ENCODE measurements at regions not wholly inside any gene's neighbourhood (a gene's known extent, or its start where the extent isn't known, plus 50 kb on each side); places are given as distances from the start of the nearest gene placed in this dataset.

GRCh38 chr6:92806254-92806653 lies 613.1 kb downstream of the EPHA7 start:
- DNase-seq: no peak

GRCh38 chr6:92791403-92791802 lies 628.0 kb downstream of the EPHA7 start:
- DNase-seq: no peak

DNA sequence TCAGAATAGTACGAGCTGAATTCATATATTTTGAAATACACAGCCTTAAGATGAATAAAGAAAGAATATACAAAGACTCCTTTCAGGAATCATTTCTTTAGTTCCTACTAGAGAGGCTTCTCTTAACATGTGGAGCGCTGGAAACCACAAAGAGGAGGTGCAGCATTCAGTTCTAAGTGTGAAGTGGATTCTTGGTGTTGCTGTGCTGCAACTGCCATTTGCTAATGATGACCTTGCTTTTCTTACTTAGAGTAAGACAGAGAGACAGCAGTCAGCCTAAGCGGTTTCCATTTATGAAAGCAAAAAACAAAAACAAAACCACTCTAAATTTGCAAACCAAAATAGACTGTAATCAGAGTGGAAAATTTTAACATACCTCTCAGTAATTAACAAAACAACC lies 629.0 kb downstream of the EPHA7 start:
- peak; percentile 70 for DNase-seq

DNA sequence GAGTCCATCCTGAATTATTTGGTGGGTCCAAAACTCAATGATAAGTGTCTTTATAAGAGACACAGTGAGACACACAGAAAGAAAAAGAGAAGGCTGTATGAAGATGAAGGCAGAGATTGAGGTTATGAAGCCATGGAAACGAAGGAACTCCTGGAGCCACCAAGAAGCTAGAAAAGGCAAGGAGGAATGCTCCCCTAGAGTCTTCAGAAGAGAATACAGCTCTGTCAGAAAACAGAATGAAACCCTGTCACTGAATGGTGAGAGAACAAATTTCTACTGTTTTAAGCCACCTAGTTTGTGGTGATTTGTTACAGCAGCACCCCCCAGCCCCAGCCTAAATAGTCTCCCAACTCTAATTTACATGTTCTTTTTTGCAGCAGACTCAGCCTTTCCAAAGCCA lies 635.1 kb downstream of the EPHA7 start:
- no peak for DNase-seq

GRCh38 chr6:92779746-92780145 lies 639.6 kb downstream of the EPHA7 start:
- peak; percentile 98 for DNase-seq

GRCh38 chr6:92777146-92777740 lies 642.1 kb downstream of the EPHA7 start:
- peak; percentile 70 for DNase-seq

- no peak for DNase-seq
Observed at GRCh38 chr6:92770540-92770939, 648.8 kb downstream of the EPHA7 start.

DNA sequence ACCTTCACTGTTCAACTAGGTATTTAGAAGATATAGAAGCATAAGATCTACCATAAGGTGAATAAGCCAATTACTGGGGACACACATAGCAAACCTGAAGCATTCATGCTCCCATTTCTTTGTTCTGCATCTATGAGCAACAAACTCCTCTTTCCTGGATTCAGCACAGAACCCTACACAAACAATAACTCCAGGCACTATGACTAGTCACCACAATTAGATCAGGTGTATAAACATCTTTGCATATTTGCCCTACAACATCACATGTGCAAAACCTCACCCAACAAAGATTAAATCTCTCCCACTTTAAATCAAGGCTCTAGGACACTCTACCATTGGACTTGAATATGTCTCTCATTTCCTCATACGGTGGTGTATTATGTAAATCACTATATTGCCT lies 652.3 kb downstream of the EPHA7 start:
- no peak for DNase-seq

- no peak for DNase-seq
Observed at GRCh38 chr6:92763680-92764079, 655.7 kb downstream of the EPHA7 start.

DNA sequence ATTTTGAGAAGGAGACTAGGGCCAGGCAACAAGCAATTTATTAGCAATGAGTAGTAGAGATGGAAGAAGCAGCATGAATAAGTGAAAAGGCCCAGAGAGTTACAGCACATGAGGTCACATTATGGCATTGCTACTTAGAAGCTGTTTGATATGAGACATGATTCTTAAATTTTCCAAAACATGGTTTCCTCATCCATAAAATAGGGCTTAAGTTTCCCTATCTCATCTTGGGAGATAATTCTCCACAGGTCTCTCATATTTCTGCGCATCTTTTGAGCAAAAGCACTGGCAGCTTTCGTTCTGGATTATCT lies 656.1 kb downstream of the EPHA7 start:
- no peak for DNase-seq

GRCh38 chr6:92762443-92763273 lies 656.7 kb downstream of the EPHA7 start:
- DNase-seq: no peak

GRCh38 chr6:92759178-92759577 lies 660.2 kb downstream of the EPHA7 start:
- DNase-seq: no peak

DNA sequence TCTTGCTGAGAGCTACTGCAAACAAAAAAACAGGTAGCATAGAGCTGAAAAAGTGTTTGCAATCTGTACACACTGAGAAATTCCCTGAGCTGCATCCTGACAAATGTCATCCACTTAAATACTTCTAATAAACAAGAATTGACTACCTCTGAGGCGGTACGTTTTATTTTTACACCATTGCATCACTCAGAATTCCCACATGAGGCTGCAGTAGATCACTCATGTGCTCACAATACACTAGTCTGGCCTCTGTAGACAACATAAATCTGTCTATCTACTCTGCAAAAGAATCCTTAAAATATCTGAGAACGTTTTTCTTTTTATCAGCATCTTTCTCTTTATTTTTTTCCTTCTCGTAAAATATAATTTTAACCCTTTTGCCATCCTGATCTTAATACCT lies 661.4 kb downstream of the EPHA7 start:
- no peak for DNase-seq

- DNase-seq: no peak
Observed at GRCh38 chr6:92756912-92757311, 662.4 kb downstream of the EPHA7 start.

DNA sequence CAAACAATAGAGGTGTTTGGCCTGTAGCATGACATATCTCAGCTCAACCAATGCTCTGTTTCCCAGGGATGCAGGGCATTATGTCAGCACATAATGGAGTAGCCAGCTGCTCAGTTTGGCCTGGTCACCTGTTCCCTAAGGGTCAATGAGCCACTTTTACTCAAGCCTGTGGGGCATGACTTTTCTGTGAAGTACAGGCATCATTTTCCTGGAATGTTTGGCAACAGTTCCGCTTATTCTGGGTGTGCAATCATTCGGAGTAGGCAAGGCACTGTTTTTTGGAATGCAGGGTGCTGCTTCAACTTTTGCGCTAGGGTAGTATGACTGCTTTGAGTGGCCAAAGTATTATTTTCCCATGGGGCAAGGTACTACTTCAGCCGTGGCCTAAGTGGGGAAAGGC lies 665.4 kb downstream of the EPHA7 start:
- no peak for DNase-seq

GRCh38 chr6:92752114-92752513 lies 667.2 kb downstream of the EPHA7 start:
- no peak for DNase-seq

DNA sequence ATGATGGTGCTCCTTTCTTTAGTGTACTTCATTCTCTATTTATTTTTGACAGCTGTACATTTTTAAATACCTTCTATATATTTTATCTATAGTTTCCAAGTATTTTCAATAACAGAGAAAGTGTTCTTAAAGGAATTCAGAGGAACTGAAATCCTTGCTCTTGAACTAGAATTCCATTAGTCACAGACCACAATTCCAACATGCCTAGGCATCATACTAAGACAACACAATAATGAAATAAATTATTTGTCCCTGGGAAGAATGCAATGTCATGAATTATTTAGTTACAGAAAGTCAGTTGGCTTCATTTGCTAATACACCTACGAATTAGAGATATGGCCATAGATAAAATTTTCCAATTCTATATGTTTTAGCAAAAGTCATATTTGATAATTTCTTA lies 671.2 kb downstream of the EPHA7 start:
- no peak for DNase-seq

DNA sequence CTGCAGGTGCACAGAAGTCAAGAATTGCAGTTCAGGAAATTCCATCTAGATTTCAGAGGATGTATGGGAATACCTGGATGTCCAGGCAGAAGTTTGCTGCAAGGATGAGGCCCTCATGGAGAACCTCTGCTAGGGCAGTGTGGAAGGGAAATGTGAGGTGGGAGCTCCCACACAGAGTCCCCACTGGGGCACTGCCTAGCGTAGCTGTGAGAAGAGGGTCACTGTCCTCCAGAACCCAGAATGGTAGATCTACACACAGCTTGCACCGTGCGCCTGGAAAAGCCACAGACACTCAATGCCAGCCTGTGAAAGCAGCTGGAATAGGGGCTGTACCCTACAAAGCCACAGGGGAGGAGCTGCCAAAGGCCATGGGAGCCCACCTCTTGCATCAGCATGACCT lies 681.4 kb downstream of the EPHA7 start:
- DNase-seq: no peak

DNA sequence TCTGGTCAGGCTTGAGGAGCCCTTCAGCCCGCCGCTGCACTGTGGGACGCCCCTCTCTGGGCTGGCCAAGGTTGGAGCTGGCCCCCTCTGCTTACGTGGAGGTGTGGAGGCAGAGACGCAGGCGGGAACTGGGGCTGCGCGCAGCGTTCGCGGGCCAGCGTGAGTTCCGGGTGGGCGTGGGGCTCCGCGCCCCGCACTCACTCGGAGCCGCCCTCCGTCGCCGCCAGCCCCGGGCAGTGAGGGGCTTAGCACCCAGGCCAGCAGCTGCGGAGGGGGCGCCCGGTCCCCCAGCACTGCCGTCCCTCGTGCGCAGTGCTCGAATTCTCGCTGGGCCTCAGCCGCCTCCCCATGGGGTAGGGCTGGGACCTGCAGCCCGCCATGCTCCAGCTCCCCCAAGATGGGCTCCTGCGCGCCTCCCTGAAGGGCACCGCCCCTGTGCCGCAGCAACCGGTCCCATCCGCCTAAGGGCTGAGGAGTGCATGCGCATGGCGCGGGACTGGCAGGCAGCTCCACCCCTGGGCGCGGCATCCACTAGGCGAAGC lies 695.9 kb downstream of the EPHA7 start:
- DNase-seq: no peak

DNA sequence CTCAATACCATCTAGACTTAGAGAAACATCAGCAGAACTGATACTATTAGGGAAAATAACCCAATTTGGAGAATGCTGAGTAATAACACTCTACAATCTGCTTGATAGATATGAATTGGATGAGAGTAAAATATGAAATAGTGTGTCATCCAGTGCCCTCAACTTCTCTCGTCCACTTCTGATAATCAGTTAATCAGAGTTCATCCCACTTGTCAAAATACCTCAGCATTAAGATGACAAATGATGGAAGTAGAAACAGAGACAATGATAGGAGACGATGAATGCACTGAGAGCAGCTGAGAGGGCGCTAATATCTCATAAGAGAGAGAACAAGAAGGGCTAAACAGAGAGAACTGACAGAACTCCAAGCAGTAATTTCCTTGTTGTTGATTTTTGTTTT lies 699.6 kb downstream of the EPHA7 start:
- DNase-seq: no peak

GRCh38 chr6:92716638-92717037 lies 702.7 kb downstream of the EPHA7 start:
- no peak for DNase-seq

DNA sequence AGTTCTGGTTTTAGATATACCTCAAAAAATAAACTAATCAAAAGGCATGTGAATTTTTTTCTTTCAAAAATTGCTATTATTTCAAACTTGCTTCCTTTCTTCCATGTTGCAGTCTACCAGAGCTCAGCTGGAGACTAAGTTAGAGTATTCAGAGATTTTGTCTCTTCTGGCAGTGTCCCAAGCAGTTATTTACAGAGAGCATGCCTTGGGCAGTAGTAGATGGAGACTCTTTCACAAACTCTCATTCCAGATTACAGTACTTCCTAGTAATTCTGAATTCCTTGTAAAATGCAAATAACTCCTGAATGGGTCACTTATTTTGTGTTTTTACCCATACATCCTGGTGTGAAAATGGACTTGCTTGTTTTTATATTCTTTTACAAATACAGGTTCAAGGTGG lies 703.4 kb downstream of the EPHA7 start:
- no peak for DNase-seq

DNA sequence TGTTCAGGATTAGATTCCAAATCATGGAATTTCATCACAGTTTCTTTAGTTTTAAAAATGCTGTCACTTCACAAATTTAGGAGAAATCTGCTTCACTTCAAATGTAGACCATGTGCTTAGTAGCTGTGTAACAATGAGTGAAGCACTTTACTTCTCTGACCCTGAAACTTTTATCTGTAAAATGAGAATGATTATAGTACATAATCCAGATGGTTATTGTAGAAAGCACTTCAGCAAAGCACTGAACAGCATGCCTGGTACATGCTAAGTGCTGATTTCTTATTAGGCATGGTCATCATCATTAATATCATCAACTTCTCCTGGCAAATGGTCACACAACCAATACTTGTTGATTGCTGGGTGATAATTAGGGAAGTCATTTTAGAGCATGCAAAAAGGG lies 705.0 kb downstream of the EPHA7 start:
- DNase-seq: no peak

DNA sequence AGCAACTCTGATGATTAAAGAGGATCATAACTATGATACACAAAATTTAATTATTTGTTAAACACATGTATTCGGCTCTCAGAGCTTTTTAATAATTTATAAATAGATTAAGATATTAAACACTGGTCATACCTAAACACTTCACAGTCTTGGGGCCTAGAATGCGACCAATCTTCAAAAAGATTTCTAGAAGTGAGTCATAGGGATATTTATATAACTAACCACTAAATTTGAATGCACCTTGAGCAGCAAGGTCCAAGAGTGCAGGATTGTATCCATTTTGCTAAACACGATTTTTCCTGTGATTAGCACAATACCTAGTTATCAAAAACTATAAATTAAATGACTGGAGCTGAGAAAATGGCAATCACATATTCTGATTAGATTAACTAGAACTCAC lies 709.3 kb downstream of the EPHA7 start:
- DNase-seq: no peak

- DNase-seq: no peak
Observed at GRCh38 chr6:92708945-92709344, 710.4 kb downstream of the EPHA7 start.
